GM10248 (cell line): ENCODE measurements at regions not wholly inside any gene's neighbourhood (a gene's known extent, or its start where the extent isn't known, plus 50 kb on each side); places are given as distances from the start of the nearest gene placed in this dataset.

Experiments used
- CTCF ChIA-PET: fragments of 300-600 bp; sonication (Branson Sonifier 250); formaldehyde crosslinking; extraction: SDS; loops from one replicate; lab custom pipeline; 2021; ENCODE audit warnings: antibody characterized with exemption; lab: Yijun Ruan, JAX
- POLR2A ChIA-PET: fragments of 350-650 bp; sonication (Branson Sonifier 250); formaldehyde crosslinking; extraction: SDS; loops from one replicate; lab custom pipeline; 2020; ENCODE audit warnings: antibody characterized with exemption; lab: Yijun Ruan, JAX
- DNase-seq: peaks from one replicate; pipeline ENCODE4 v3.0.0; 2012; ENCODE audit errors: extremely low spot score
- TF ChIP-seq, protein P1 (sequence below): IDR thresholded peaks from 2 replicates; pipeline ENCODE4 v1.5.1; 2012; ENCODE audit warnings: mild to moderate bottlenecking, low read depth; ENCODE audit errors: extremely low read depth, missing control alignments, control extremely low read depth

DNA sequence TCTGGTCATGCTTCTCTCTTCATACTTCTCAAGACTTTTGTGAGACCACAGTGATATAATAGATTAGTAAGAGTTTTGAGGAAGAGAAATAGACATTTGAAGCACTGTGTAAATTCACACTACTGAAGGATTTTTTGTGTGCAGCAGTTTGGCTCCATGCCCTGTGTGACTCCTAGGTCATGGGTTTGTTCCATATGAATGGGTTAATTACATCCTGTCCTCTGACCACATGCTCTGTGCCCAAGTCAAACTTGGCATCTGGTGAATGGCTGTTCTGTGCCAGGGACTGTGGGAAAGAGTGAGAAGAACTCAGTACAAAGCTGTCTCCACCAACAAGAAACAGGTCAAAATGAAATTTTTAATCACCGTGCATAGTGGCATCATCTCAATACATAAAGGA is 304.0 kb downstream of the LNPK start:
- DNase-seq = no peak
- ChIA-PET CTCF (no interaction called here), POLR2A (no interaction called here)
- TF ChIP-seq, protein P1, sequence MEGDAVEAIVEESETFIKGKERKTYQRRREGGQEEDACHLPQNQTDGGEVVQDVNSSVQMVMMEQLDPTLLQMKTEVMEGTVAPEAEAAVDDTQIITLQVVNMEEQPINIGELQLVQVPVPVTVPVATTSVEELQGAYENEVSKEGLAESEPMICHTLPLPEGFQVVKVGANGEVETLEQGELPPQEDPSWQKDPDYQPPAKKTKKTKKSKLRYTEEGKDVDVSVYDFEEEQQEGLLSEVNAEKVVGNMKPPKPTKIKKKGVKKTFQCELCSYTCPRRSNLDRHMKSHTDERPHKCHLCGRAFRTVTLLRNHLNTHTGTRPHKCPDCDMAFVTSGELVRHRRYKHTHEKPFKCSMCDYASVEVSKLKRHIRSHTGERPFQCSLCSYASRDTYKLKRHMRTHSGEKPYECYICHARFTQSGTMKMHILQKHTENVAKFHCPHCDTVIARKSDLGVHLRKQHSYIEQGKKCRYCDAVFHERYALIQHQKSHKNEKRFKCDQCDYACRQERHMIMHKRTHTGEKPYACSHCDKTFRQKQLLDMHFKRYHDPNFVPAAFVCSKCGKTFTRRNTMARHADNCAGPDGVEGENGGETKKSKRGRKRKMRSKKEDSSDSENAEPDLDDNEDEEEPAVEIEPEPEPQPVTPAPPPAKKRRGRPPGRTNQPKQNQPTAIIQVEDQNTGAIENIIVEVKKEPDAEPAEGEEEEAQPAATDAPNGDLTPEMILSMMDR = no peak

GRCh38 chr2:175690113-175690837 is 311.8 kb downstream of the LNPK start:
- POLR2A ChIA-PET = no interaction called here
- TF ChIP-seq, protein P1 = peak; percentile 69
- CTCF ChIA-PET = interaction anchor here (0.7 to 6.2 kb wide), 22 partner anchors 9 to 962 kb away, joined by 3 to 96 read pairs (median 4); no protein-coding TSS in a partner anchor
- peak; percentile 20 for DNase-seq

GRCh38 chr2:175688243-175688642 is 313.8 kb downstream of the LNPK start:
- no peak for DNase-seq
- ChIA-PET POLR2A (no interaction called here), CTCF (interaction anchor here (0.9 to 6.2 kb wide), 10 partner anchors 8 to 408 kb away, joined by 3 to 96 read pairs (median 4); no protein-coding TSS in a partner anchor)
- TF ChIP-seq, protein P1 = no peak

DNA sequence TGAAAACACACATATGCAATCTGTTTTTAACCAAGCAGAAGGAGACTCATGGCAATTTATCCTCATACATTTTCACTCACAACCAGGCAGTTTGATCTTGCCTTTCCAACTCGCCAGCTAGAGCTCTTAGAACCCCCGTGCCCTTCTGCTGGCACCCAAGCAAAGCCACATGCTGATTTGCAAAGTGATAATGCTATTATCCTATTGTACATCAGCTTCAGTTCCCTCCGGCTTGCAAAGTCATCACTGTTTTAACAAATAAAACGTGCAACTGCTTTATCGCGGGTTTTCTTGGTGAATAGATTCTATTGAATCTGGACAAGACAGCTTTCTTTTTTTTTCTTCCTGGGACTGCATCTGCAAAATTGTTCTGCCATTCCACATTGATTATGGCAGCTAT is 314.6 kb downstream of the LNPK start:
- TF ChIP-seq, protein P1 = no peak
- ChIA-PET POLR2A (no interaction called here), CTCF (interaction anchor here (0.9 to 6.2 kb wide), 5 partner anchors 375 to 409 kb away, joined by 3 to 96 read pairs (median 4); no protein-coding TSS in a partner anchor)
- no peak for DNase-seq

DNA sequence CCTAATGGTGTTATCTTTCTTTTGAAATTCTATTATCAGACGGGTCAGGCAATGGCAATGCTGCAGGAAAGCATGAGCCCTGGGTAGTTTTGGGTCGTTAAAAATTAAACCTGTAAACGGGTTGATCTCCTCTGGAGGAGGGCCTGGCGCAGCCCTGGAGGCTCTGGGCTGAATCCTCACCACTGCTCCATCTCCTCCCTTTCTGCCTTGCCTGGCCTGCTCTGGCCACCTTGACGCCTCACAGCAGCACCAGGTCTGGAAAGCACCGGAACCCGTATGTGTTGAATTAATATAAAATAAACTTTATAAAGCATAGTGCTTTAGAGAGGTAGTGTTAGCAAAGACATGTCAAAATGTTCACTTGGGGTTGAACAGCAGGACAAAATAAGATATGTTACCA is 316.1 kb downstream of the LNPK start:
- TF ChIP-seq, protein P1 = no peak
- no peak for DNase-seq
- ChIA-PET CTCF (interaction anchor here (0.8 to 6.2 kb wide), 2 partner anchors 403 to 410 kb away, joined by 3 to 96 read pairs; no protein-coding TSS in a partner anchor), POLR2A (no interaction called here)

GRCh38 chr2:175684466-175684865 is 317.6 kb downstream of the LNPK start:
- no peak for DNase-seq
- TF ChIP-seq, protein P1 = no peak
- ChIA-PET CTCF (no interaction called here), POLR2A (no interaction called here)
